WTC11 (cell line): ENCODE measurements at regions not wholly inside any gene's neighbourhood (a gene's known extent, or its start where the extent isn't known, plus 50 kb on each side); places are given as distances from the start of the nearest gene placed in this dataset.

Experiments used
- ATAC-seq: fragments of 200-7000 bp; cut with Tn5 transposase; 2 replicates; pipeline ENCODE4 v1.10.0; 2021; ENCODE audit warnings: mild to moderate bottlenecking, moderate library complexity
- CTCF ChIA-PET: fragments of 300-600 bp; sonication (Branson Sonifier 250); formaldehyde crosslinking; loops from one replicate; lab custom pipeline; 2021; ENCODE audit warnings: antibody characterized with exemption; lab: Charles Lee
- POLR2A ChIA-PET: fragments of 350-600 bp; sonication (Branson Sonifier 250); formaldehyde crosslinking; loops from one replicate; lab custom pipeline; 2021; ENCODE audit warnings: antibody characterized with exemption; lab: Charles Lee
- DNase-seq: peaks from one replicate; pipeline ENCODE4 v3.0.0; 2021; ENCODE audit warnings: low spot score
- H3K27ac Mint-ChIP-seq: 2 replicates; pipeline ENCODE4 v1.8.0; 2021; ENCODE audit warnings: mixed read lengths
- H3K27me3 Mint-ChIP-seq: 2 replicates; pipeline ENCODE4 v1.8.0; 2021; ENCODE audit warnings: low read depth, mild to moderate bottlenecking, moderate library complexity, mixed read lengths
- H3K36me3 Mint-ChIP-seq: 2 replicates; pipeline ENCODE4 v1.8.0; 2021; ENCODE audit warnings: mixed read lengths
- H3K4me1 Mint-ChIP-seq: 2 replicates; pipeline ENCODE4 v1.8.0; 2022; ENCODE audit warnings: mixed read lengths
- H3K4me3 Mint-ChIP-seq: 2 replicates; pipeline ENCODE4 v1.8.0; 2021; ENCODE audit warnings: mild to moderate bottlenecking, moderate library complexity, mixed read lengths
- H3K9me3 Mint-ChIP-seq: 2 replicates; pipeline ENCODE4 v1.8.0; 2021; ENCODE audit warnings: mixed read lengths
- AFF4 ChIP-seq: sonication (generic); formaldehyde crosslinking; IDR thresholded peaks from 2 replicates; pipeline ENCODE4 v1.8.1; 2023; ENCODE audit warnings: mild to moderate bottlenecking, missing genetic modification reagents, borderline replicate concordance
- ATF2 ChIP-seq: sonication (generic); formaldehyde crosslinking; IDR thresholded peaks from 2 replicates; pipeline ENCODE4 v1.8.1; 2022; ENCODE audit warnings: low read depth, missing genetic modification reagents, borderline replicate concordance
- ATF3 ChIP-seq: sonication (generic); formaldehyde crosslinking; conservative IDR thresholded peaks from 2 replicates; pipeline ENCODE4 v1.8.1; 2022; ENCODE audit warnings: mild to moderate bottlenecking, missing genetic modification reagents
- CTCF ChIP-seq: fragments of 200-600 bp; IDR thresholded peaks from 2 replicates; pipeline ENCODE4 v1.8.0; 2022; ENCODE audit warnings: antibody characterized with exemption
- E2F4 ChIP-seq: sonication (generic); formaldehyde crosslinking; IDR thresholded peaks from 2 replicates; pipeline ENCODE4 v1.8.1; 2022; ENCODE audit warnings: low read depth, mild to moderate bottlenecking, moderate library complexity, missing genetic modification reagents, borderline replicate concordance
- FOXP1 ChIP-seq: sonication (generic); formaldehyde crosslinking; IDR thresholded peaks from 2 replicates; pipeline ENCODE4 v1.8.0; 2022; ENCODE audit warnings: missing genetic modification reagents, mild to moderate bottlenecking, moderate library complexity, borderline replicate concordance
- GABPB1 ChIP-seq: sonication (generic); formaldehyde crosslinking; IDR thresholded peaks from 2 replicates; pipeline ENCODE4 v1.8.1; 2023; ENCODE audit warnings: mild to moderate bottlenecking, missing genetic modification reagents
- JUN ChIP-seq: sonication (generic); formaldehyde crosslinking; IDR thresholded peaks from 2 replicates; pipeline ENCODE4 v1.8.0; 2023; ENCODE audit warnings: mild to moderate bottlenecking, missing genetic modification reagents
- MXD4 ChIP-seq: fragments of 250-450 bp; sonication (Bioruptor Pico); IDR thresholded peaks from 2 replicates; pipeline ENCODE4 v1.8.0; 2021; ENCODE audit warnings: mild to moderate bottlenecking, moderate library complexity, borderline replicate concordance
- NFE2L1 ChIP-seq: sonication (generic); formaldehyde crosslinking; IDR thresholded peaks from 2 replicates; pipeline ENCODE4 v1.8.1; 2023; ENCODE audit warnings: missing genetic modification reagents
- NR2C2 ChIP-seq: sonication (generic); formaldehyde crosslinking; IDR thresholded peaks from 2 replicates; pipeline ENCODE4 v1.8.0; 2022; ENCODE audit warnings: mild to moderate bottlenecking, missing genetic modification reagents
- TEAD1 ChIP-seq: sonication (generic); formaldehyde crosslinking; IDR thresholded peaks from 2 replicates; pipeline ENCODE4 v1.8.0; 2022; ENCODE audit warnings: mild to moderate bottlenecking, missing genetic modification reagents
- ZBTB21 ChIP-seq: sonication (generic); formaldehyde crosslinking; IDR thresholded peaks from 2 replicates; pipeline ENCODE4 v1.8.1; 2023; ENCODE audit warnings: mild to moderate bottlenecking, missing genetic modification reagents, borderline replicate concordance
- ZNF671 ChIP-seq: fragments of 250-450 bp; sonication (Bioruptor Pico); IDR thresholded peaks from 2 replicates; pipeline ENCODE4 v1.8.0; 2021; ENCODE audit warnings: mild to moderate bottlenecking
- TF ChIP-seq, protein P1 (sequence below): sonication (generic); formaldehyde crosslinking; IDR thresholded peaks from 2 replicates; pipeline ENCODE4 v1.8.0; 2023; ENCODE audit warnings: missing genetic modification reagents, mild to moderate bottlenecking, borderline replicate concordance
- TF ChIP-seq, protein P2 (sequence below): sonication (generic); formaldehyde crosslinking; IDR thresholded peaks from 2 replicates; pipeline ENCODE4 v1.8.1; 2022; ENCODE audit warnings: missing genetic modification reagents, borderline replicate concordance
- TF ChIP-seq, protein P3 (sequence below): sonication (generic); formaldehyde crosslinking; IDR thresholded peaks from 2 replicates; pipeline ENCODE4 v1.8.1; 2023; ENCODE audit warnings: mild to moderate bottlenecking, moderate library complexity, missing genetic modification reagents

GRCh38 chr3:83023086-83023485 is 1261.6 kb upstream of the GBE1 start:
- Mint-ChIP-seq H3K4me1 (peaks cover 7% of the 10 kb centered on the region), H3K27ac (no peak overlapping the region)
- CTCF ChIA-PET, result no interaction called here
- ATAC-seq, result no peak
- TF ChIP-seq JUN (CRISPR knock-in tag) (no peak), E2F4 (no peak), TEAD1 (CRISPR knock-in tag) (no peak), FOXP1 (CRISPR knock-in tag) (no peak), ZBTB21 (no peak), AFF4 (CRISPR knock-in tag) (no peak), ZNF671 (CRISPR knock-in tag) (no peak)
- TF ChIP-seq, protein P1, sequence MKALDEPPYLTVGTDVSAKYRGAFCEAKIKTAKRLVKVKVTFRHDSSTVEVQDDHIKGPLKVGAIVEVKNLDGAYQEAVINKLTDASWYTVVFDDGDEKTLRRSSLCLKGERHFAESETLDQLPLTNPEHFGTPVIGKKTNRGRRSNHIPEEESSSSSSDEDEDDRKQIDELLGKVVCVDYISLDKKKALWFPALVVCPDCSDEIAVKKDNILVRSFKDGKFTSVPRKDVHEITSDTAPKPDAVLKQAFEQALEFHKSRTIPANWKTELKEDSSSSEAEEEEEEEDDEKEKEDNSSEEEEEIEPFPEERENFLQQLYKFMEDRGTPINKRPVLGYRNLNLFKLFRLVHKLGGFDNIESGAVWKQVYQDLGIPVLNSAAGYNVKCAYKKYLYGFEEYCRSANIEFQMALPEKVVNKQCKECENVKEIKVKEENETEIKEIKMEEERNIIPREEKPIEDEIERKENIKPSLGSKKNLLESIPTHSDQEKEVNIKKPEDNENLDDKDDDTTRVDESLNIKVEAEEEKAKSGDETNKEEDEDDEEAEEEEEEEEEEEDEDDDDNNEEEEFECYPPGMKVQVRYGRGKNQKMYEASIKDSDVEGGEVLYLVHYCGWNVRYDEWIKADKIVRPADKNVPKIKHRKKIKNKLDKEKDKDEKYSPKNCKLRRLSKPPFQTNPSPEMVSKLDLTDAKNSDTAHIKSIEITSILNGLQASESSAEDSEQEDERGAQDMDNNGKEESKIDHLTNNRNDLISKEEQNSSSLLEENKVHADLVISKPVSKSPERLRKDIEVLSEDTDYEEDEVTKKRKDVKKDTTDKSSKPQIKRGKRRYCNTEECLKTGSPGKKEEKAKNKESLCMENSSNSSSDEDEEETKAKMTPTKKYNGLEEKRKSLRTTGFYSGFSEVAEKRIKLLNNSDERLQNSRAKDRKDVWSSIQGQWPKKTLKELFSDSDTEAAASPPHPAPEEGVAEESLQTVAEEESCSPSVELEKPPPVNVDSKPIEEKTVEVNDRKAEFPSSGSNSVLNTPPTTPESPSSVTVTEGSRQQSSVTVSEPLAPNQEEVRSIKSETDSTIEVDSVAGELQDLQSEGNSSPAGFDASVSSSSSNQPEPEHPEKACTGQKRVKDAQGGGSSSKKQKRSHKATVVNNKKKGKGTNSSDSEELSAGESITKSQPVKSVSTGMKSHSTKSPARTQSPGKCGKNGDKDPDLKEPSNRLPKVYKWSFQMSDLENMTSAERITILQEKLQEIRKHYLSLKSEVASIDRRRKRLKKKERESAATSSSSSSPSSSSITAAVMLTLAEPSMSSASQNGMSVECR (CRISPR knock-in tag), result no peak
- TF ChIP-seq, all 79 proteins: peak for 0
- Mint-ChIP-seq H3K4me3 (no peak overlapping the region), H3K9me3 (no peaks in the 10 kb centered on the region), H3K36me3 (no peaks in the 10 kb centered on the region), H3K27me3 (no peaks in the 10 kb centered on the region)
- DNase-seq, result no peak
- POLR2A ChIA-PET, result no interaction called here

GRCh38 chr3:83011481-83011880 is 1250.0 kb upstream of the GBE1 start:
- ChIA-PET POLR2A (interaction anchor here (0.5 kb wide), 1 partner anchor 466 kb away, joined by 3 read pairs; no protein-coding TSS in a partner anchor), CTCF (no interaction called here)
- Mint-ChIP-seq H3K27me3 (no peaks in the 10 kb centered on the region), H3K9me3 (no peaks in the 10 kb centered on the region), H3K4me3 (no peak overlapping the region), H3K27ac (no peak overlapping the region), H3K4me1 (peaks cover 21% of the 10 kb centered on the region), H3K36me3 (no peaks in the 10 kb centered on the region)
- TF ChIP-seq NFE2L1 (CRISPR knock-in tag) (no peak), ATF2 (no peak), ATF3 (CRISPR knock-in tag) (no peak), CTCF (no peak), GABPB1 (CRISPR knock-in tag) (no peak), MXD4 (CRISPR knock-in tag) (no peak), NR2C2 (CRISPR knock-in tag) (no peak)
- TF ChIP-seq, protein P2, sequence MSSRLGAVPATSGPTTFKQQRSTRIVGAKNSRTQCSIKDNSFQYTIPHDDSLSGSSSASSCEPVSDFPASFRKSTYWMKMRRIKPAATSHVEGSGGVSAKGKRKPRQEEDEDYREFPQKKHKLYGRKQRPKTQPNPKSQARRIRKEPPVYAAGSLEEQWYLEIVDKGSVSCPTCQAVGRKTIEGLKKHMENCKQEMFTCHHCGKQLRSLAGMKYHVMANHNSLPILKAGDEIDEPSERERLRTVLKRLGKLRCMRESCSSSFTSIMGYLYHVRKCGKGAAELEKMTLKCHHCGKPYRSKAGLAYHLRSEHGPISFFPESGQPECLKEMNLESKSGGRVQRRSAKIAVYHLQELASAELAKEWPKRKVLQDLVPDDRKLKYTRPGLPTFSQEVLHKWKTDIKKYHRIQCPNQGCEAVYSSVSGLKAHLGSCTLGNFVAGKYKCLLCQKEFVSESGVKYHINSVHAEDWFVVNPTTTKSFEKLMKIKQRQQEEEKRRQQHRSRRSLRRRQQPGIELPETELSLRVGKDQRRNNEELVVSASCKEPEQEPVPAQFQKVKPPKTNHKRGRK (CRISPR knock-in tag), result no peak
- TF ChIP-seq, protein P3, sequence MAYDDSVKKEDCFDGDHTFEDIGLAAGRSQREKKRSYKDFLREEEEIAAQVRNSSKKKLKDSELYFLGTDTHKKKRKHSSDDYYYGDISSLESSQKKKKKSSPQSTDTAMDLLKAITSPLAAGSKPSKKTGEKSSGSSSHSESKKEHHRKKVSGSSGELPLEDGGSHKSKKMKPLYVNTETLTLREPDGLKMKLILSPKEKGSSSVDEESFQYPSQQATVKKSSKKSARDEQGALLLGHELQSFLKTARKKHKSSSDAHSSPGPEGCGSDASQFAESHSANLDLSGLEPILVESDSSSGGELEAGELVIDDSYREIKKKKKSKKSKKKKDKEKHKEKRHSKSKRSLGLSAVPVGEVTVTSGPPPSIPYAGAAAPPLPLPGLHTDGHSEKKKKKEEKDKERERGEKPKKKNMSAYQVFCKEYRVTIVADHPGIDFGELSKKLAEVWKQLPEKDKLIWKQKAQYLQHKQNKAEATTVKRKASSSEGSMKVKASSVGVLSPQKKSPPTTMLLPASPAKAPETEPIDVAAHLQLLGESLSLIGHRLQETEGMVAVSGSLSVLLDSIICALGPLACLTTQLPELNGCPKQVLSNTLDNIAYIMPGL (CRISPR knock-in tag), result no peak
- ATAC-seq (no peak), DNase-seq (no peak)
